ENCODE measurements at regions not wholly inside any gene's neighbourhood (a gene's known extent, or its start where the extent isn't known, plus 50 kb on each side); places are given as distances from the start of the nearest gene placed in this dataset.

DNA sequence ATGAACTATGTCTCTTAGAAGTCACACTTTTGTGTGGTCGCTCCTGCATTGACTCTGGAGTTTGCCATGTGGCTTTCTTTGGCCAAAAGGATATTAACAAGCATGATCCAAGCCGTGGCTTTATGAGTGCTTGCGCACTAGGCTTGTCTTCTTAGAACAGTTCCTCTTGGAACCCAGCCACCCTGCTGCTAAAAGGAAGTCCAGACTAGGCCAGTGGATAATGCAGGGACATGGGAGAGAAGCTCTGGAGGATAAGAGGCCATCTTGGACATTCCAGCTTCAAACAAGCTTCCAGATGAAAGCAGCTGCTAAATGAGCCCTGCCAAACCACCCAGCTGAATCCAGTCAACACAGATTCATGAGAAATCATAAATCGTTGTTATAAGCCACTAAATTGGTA, 346.4 kb downstream of the CDC5L start:
- DNase-seq (ENCODE audit: low read depth, low spot score) (no peak), FAIRE-seq (no peak)
- TF ChIP-seq EZH2 (IDR thresholded peaks at IDR 0.05; ENCODE audit: low read length): no peak
- TF ChIP-seq, protein P1, sequence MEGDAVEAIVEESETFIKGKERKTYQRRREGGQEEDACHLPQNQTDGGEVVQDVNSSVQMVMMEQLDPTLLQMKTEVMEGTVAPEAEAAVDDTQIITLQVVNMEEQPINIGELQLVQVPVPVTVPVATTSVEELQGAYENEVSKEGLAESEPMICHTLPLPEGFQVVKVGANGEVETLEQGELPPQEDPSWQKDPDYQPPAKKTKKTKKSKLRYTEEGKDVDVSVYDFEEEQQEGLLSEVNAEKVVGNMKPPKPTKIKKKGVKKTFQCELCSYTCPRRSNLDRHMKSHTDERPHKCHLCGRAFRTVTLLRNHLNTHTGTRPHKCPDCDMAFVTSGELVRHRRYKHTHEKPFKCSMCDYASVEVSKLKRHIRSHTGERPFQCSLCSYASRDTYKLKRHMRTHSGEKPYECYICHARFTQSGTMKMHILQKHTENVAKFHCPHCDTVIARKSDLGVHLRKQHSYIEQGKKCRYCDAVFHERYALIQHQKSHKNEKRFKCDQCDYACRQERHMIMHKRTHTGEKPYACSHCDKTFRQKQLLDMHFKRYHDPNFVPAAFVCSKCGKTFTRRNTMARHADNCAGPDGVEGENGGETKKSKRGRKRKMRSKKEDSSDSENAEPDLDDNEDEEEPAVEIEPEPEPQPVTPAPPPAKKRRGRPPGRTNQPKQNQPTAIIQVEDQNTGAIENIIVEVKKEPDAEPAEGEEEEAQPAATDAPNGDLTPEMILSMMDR (optimal IDR thresholded peaks at IDR 0.05 in 1 of 3, IDR thresholded peaks at IDR 0.05 in 1 of 3, conservative IDR thresholded peaks at IDR 0.05 in 1 of 3; ENCODE audit: extremely low read depth in 1 of 3, insufficient read depth in 2 of 3, low read length in 3 of 3): no peak
- Histone ChIP-seq H3K4me3 (ENCODE audit: control insufficient read depth in 2 of 3, extremely low read depth in 1 of 3, insufficient read depth in 2 of 3, low read depth in 1 of 3, low read length in 3 of 3) (no peak overlapping the region), H3K36me3 (ENCODE audit: control insufficient read depth in 2 of 2, extremely low read depth in 1 of 2, insufficient read depth in 2 of 2, low read length in 2 of 2) (no peaks in the 10 kb centered on the region), H3K4me2 (ENCODE audit: control insufficient read depth, extremely low read depth, insufficient read depth, low read depth, low read length) (no peak overlapping the region), H4K20me1 (ENCODE audit: control insufficient read depth, extremely low read depth, insufficient read depth, low read length) (no peaks in the 10 kb centered on the region), H3K4me1 (ENCODE audit: control insufficient read depth, extremely low read depth, insufficient read depth, low read length) (no peaks in the 10 kb centered on the region), H2AFZ (ENCODE audit: control insufficient read depth, low read length) (no peak overlapping the region), H3K79me2 (ENCODE audit: control insufficient read depth, insufficient read depth, low read length) (no peaks in the 10 kb centered on the region), H3K9ac (ENCODE audit: control insufficient read depth, extremely low read depth, insufficient read depth, low read length) (no peak overlapping the region), H3K9me3 (ENCODE audit: control insufficient read depth, low read depth, low read length) (no peaks in the 10 kb centered on the region), H3K27me3 (ENCODE audit: control insufficient read depth, extremely low read depth, insufficient read depth, low read length) (no peaks in the 10 kb centered on the region), H3K27ac (ENCODE audit: control insufficient read depth, insufficient read depth, low read length) (no peak overlapping the region), H3K9me1 (ENCODE audit: control insufficient read depth, extremely low read depth, insufficient read depth, low read length) (no peaks in the 10 kb centered on the region)
- dilution Hi-C loops (cut with MboI; ENCODE audit: extremely low pct_ligation_motif_present, low sequenced_read_pairs): no loop called here

DNA sequence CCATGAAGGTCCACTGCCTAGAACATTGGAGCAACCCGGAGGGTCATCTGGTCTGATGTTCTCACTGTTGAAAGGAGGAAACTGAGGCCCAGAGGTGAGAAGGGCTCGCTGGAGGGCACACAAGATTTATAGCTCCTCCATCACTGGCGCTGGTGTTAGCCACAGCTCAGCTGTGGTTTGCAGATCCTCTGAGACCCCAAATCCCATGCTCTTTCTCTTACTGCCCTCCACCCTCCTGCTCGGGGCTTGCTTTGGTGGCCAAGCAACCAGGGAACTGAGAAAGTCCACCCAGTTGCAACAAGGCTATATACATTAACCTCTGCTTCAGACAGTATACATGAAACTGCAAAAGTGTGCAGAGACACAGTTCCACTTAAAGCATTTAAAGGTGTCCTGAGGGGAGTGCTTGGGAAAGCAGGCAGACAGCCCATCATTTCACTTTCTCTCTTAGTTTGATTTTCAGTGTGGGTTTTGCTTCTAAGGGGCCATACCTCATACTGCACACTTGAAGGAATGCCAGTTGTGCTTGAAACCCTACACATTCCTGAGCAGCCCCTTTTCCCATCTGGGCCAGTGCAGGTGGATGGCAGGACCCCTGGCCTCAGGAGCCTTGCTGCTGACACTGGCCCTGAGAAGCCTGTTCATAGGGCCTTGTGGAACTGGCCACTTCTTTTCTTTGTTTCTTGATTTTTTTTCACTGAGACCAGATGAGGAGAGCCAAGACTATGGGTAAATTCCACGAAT, 347.6 kb downstream of the CDC5L start:
- Histone ChIP-seq H2AFZ (ENCODE audit: control insufficient read depth, low read length) (no peak overlapping the region), H3K4me1 (ENCODE audit: control insufficient read depth, extremely low read depth, insufficient read depth, low read length) (no peaks in the 10 kb centered on the region), H4K20me1 (ENCODE audit: control insufficient read depth, extremely low read depth, insufficient read depth, low read length) (no peaks in the 10 kb centered on the region), H3K9me3 (ENCODE audit: control insufficient read depth, low read depth, low read length) (no peaks in the 10 kb centered on the region), H3K9me1 (ENCODE audit: control insufficient read depth, extremely low read depth, insufficient read depth, low read length) (no peaks in the 10 kb centered on the region), H3K36me3 (ENCODE audit: control insufficient read depth in 2 of 2, extremely low read depth in 1 of 2, insufficient read depth in 2 of 2, low read length in 2 of 2) (no peaks in the 10 kb centered on the region), H3K27me3 (ENCODE audit: control insufficient read depth, extremely low read depth, insufficient read depth, low read length) (no peaks in the 10 kb centered on the region), H3K4me3 (ENCODE audit: control insufficient read depth in 2 of 3, extremely low read depth in 1 of 3, insufficient read depth in 2 of 3, low read depth in 1 of 3, low read length in 3 of 3) (no peak overlapping the region), H3K4me2 (ENCODE audit: control insufficient read depth, extremely low read depth, insufficient read depth, low read depth, low read length) (no peak overlapping the region), H3K79me2 (ENCODE audit: control insufficient read depth, insufficient read depth, low read length) (no peaks in the 10 kb centered on the region), H3K27ac (ENCODE audit: control insufficient read depth, insufficient read depth, low read length) (no peak overlapping the region), H3K9ac (ENCODE audit: control insufficient read depth, extremely low read depth, insufficient read depth, low read length) (no peak overlapping the region)
- no peak for TF ChIP-seq EZH2 (IDR thresholded peaks at IDR 0.05; ENCODE audit: low read length)
- TF ChIP-seq, protein P1 (optimal IDR thresholded peaks at IDR 0.05 in 1 of 3, IDR thresholded peaks at IDR 0.05 in 1 of 3, conservative IDR thresholded peaks at IDR 0.05 in 1 of 3; ENCODE audit: extremely low read depth in 1 of 3, insufficient read depth in 2 of 3, low read length in 3 of 3): no peak
- DNase-seq (ENCODE audit: low read depth, low spot score) (no peak), FAIRE-seq (no peak)
- dilution Hi-C loops (cut with MboI; ENCODE audit: extremely low pct_ligation_motif_present, low sequenced_read_pairs): no loop called here
